T-helper 17 cell (primary cell): ENCODE measurements at regions not wholly inside any gene's neighbourhood (a gene's known extent, or its start where the extent isn't known, plus 50 kb on each side); places are given as distances from the start of the nearest gene placed in this dataset.
A peak's percentile ranks its signal among the peaks of the same experiment; 100 is the strongest.
"Not testable (repeated sequence)": the region's sequence is repeated elsewhere in the genome, so short reads cannot be mapped to it uniquely, and the experiment has no call there.

Experiments
- ATAC-seq: fragments of 150-1000 bp; cut with Tn5 transposase; 2 replicates; pipeline ENCODE4 v1.10.0; 2021; ENCODE audit warnings: mild to moderate bottlenecking, moderate library complexity
- DNase-seq, 3 donors: peaks; one replicate each; pipeline versions ENCODE4 v3.0.0 to v3.0.0-alpha.2; 2020 to 2021
- H3K9me3 ChIP-seq: one replicate; pipeline ENCODE4 v1.7.0; 2013; ENCODE audit warnings: low read length, mild to moderate bottlenecking; ENCODE audit not compliant: control insufficient read depth, poor library complexity, severe bottlenecking
- H3K27ac Mint-ChIP-seq: one replicate; pipeline ENCODE4 v1.8.0; 2022; ENCODE audit warnings: mild to moderate bottlenecking, moderate library complexity, mixed read lengths
- H3K27me3 Mint-ChIP-seq: one replicate; pipeline ENCODE4 v1.8.0; 2022; ENCODE audit warnings: mixed read lengths
- H3K36me3 Mint-ChIP-seq: one replicate; pipeline ENCODE4 v1.8.0; 2022; ENCODE audit warnings: low read depth, mixed read lengths
- H3K4me1 Mint-ChIP-seq: one replicate; pipeline ENCODE4 v1.8.0; 2022; ENCODE audit warnings: mild to moderate bottlenecking, mixed read lengths
- H3K4me3 Mint-ChIP-seq: one replicate; pipeline ENCODE4 v1.8.0; 2022; ENCODE audit warnings: mild to moderate bottlenecking, moderate library complexity, mixed read lengths

GRCh38 chr4:169861593-169861992 lies 103.8 kb upstream of the HPF1 start:
- no peak overlapping the region for H3K27ac Mint-ChIP-seq
- ATAC-seq, result no peak
- H3K36me3 Mint-ChIP-seq, result no peaks in the 10 kb centered on the region
- H3K9me3 ChIP-seq, result no peaks in the 10 kb centered on the region
- DNase-seq, result no peak
- H3K27me3 Mint-ChIP-seq, result peaks cover 27% of the 10 kb centered on the region
- no peaks in the 10 kb centered on the region for H3K4me1 Mint-ChIP-seq
- H3K4me3 Mint-ChIP-seq, result no peak overlapping the region

DNA sequence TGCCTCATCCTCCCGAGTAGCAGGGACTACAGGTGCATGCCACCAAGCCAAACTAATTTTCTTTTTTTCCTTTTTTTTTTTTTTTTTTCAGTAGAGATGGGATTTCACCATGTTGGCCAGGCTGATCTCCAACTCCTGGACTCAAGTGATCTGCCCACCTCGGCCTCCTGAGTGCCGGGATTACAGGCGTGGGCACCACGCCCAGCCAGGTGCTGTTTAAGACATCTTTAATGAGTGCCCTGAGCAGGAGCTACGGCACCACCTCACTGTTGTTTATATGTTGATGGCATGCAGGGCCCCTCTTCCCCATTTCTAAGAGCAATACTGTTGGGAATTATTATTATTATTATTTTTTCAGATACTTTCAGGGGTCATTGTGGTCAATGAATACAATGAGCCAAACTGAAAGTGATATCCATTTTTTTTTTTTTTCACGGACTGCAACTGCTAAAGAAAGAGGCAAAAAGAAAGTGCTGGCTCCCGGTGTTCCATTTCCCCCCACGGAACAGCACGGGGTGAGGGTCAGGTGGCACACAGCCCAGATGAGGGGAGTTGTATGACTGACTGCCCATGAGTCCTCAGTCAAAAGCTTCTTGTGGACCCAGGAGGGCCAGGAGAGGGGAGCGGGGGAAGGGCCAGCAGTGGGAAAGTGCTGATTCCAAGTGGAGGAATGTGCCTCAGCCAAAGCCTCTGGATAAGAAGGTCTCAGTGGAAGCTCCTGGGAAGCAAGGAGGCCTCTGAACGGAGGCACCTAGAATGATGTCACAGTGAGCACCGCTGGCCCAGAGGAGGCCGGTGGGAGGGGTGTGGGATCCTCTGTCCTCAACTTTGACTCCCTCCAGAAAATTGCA lies 101.8 kb upstream of the HPF1 start:
- no peaks in the 10 kb centered on the region for H3K9me3 ChIP-seq
- Mint-ChIP-seq H3K27me3 (peaks cover 38% of the 10 kb centered on the region), H3K4me1 (no peaks in the 10 kb centered on the region), H3K36me3 (no peaks in the 10 kb centered on the region), H3K27ac (no peak overlapping the region), H3K4me3 (no peak overlapping the region)
- no peak for ATAC-seq
- no peak for DNase-seq

- H3K27ac Mint-ChIP-seq, result no peak overlapping the region
- no peaks in the 10 kb centered on the region for H3K9me3 ChIP-seq
- H3K27me3 Mint-ChIP-seq, result peaks cover 42% of the 10 kb centered on the region
- H3K4me3 Mint-ChIP-seq, result no peak overlapping the region
- H3K4me1 Mint-ChIP-seq, result no peaks in the 10 kb centered on the region
- ATAC-seq (no peak), DNase-seq (no peak)
- H3K36me3 Mint-ChIP-seq, result no peaks in the 10 kb centered on the region
These were observed 96.3 kb upstream of the HPF1 start for GRCh38 chr4:169854090-169854489.

GRCh38 chr4:169852481-169852880 lies 94.7 kb upstream of the HPF1 start:
- Mint-ChIP-seq H3K4me3 (no peak overlapping the region), H3K27me3 (peaks cover 51% of the 10 kb centered on the region), H3K36me3 (no peaks in the 10 kb centered on the region), H3K27ac (no peak overlapping the region), H3K4me1 (no peaks in the 10 kb centered on the region)
- ATAC-seq (no peak), DNase-seq (no peak)
- no peaks in the 10 kb centered on the region for H3K9me3 ChIP-seq

DNA sequence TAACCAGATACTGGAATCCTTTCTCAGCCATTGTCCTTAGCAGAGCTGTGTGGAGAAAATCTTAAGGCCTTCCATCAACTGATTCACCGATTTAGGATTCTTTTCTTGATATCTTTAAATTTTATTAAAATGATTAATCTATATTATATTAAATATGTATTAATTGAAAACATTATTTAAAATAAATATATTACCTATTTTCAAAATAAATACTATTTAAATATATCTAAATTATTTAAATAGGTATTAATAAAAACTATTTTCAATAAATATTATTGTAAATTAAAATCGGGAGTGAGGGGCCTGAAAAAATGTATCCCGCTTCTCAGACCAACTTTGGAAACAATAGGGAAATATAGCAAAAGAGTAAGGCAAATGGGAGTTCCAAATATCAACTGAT lies 94.0 kb upstream of the HPF1 start:
- peaks cover 50% of the 10 kb centered on the region for H3K27me3 Mint-ChIP-seq
- no peak overlapping the region for H3K27ac Mint-ChIP-seq
- H3K9me3 ChIP-seq, result no peaks in the 10 kb centered on the region
- DNase-seq (no peak), ATAC-seq (no peak)
- H3K4me3 Mint-ChIP-seq, result no peak overlapping the region
- no peaks in the 10 kb centered on the region for H3K36me3 Mint-ChIP-seq
- H3K4me1 Mint-ChIP-seq, result no peaks in the 10 kb centered on the region

- H3K4me1 Mint-ChIP-seq, result no peaks in the 10 kb centered on the region
- H3K9me3 ChIP-seq, result no peaks in the 10 kb centered on the region
- H3K27ac Mint-ChIP-seq, result no peak overlapping the region
- DNase-seq (no peak), ATAC-seq (no peak)
- no peaks in the 10 kb centered on the region for H3K36me3 Mint-ChIP-seq
- H3K27me3 Mint-ChIP-seq, result peaks cover 40% of the 10 kb centered on the region
- no peak overlapping the region for H3K4me3 Mint-ChIP-seq
These were observed 91.7 kb upstream of the HPF1 start for GRCh38 chr4:169849456-169849855.

GRCh38 chr4:169848018-169848417 lies 90.3 kb upstream of the HPF1 start:
- H3K4me1 Mint-ChIP-seq, result peaks cover 3% of the 10 kb centered on the region

DNA sequence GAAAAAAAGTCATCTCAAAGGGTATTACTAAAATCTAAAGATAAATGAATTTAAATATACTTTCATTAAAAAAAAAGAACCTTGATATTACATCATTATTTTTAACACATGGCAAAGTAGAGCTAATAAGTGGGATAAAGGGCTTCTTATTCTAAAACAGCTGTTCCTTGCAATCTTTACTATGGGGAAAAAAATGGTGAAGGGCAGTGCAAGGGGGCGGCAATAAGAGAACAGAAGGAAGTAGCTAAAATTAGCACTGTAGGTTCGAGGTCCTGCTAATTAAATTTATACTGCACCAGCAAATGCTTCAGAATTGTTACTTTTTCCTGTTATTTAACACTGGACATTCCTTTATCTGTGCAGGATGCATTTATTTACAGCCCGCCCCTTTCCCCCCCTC lies 89.4 kb upstream of the HPF1 start:
- H3K9me3 ChIP-seq, result no peaks in the 10 kb centered on the region
- peaks cover 32% of the 10 kb centered on the region for H3K27me3 Mint-ChIP-seq
- DNase-seq (no peak), ATAC-seq (no peak)
- peaks cover 3% of the 10 kb centered on the region for H3K4me1 Mint-ChIP-seq
- no peaks in the 10 kb centered on the region for H3K36me3 Mint-ChIP-seq
- H3K27ac Mint-ChIP-seq, result no peak overlapping the region
- H3K4me3 Mint-ChIP-seq, result no peak overlapping the region

More at GRCh38 chr4:169848018-169848417, 90.3 kb upstream of the HPF1 start:
- ATAC-seq (no peak), DNase-seq (no peak)
- no peaks in the 10 kb centered on the region for H3K9me3 ChIP-seq
- H3K27ac Mint-ChIP-seq, result no peak overlapping the region
- no peaks in the 10 kb centered on the region for H3K36me3 Mint-ChIP-seq
- no peak overlapping the region for H3K4me3 Mint-ChIP-seq
- peaks cover 37% of the 10 kb centered on the region for H3K27me3 Mint-ChIP-seq

GRCh38 chr4:169846396-169846795 lies 88.7 kb upstream of the HPF1 start:
- no peaks in the 10 kb centered on the region for H3K36me3 Mint-ChIP-seq
- ATAC-seq (no peak), DNase-seq (no peak)
- H3K4me3 Mint-ChIP-seq, result no peak overlapping the region
- peaks cover 3% of the 10 kb centered on the region for H3K4me1 Mint-ChIP-seq
- H3K27me3 Mint-ChIP-seq, result peaks cover 32% of the 10 kb centered on the region
- H3K9me3 ChIP-seq, result no peaks in the 10 kb centered on the region
- H3K27ac Mint-ChIP-seq, result no peak overlapping the region

DNA sequence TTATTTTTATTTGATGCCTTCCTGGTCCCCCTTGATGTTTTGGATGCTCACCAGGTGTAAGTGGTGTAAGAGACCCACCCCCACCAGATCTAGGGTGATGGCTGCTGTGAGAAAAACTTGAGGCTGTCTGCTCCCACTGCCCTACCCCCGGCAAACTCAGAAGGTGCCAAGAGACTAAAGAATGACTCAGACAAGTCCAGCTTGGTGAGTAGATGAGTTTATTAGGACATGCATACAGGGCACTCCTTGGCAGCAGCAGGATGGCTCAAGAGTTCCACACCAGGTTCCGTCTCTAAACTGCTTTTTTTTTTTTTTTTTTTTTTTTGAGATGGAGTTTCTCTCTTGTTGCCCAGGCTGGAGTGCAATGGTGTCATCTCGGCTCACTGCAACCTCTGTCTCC lies 84.0 kb upstream of the HPF1 start:
- no peak for DNase-seq
- Mint-ChIP-seq H3K27ac (no peak overlapping the region), H3K36me3 (no peaks in the 10 kb centered on the region), H3K4me3 (no peak overlapping the region), H3K4me1 (peaks cover 3% of the 10 kb centered on the region), H3K27me3 (peaks cover 16% of the 10 kb centered on the region)
- no peak for ATAC-seq
- no peaks in the 10 kb centered on the region for H3K9me3 ChIP-seq

- no peak overlapping the region for H3K27ac Mint-ChIP-seq
- H3K36me3 Mint-ChIP-seq, result no peaks in the 10 kb centered on the region
- H3K9me3 ChIP-seq, result no peaks in the 10 kb centered on the region
- H3K27me3 Mint-ChIP-seq, result peaks cover 16% of the 10 kb centered on the region
- no peak for DNase-seq
- H3K4me1 Mint-ChIP-seq, result peaks cover 3% of the 10 kb centered on the region
- ATAC-seq, result no peak
- no peak overlapping the region for H3K4me3 Mint-ChIP-seq
These were observed 82.8 kb upstream of the HPF1 start for GRCh38 chr4:169840554-169840953.

DNA sequence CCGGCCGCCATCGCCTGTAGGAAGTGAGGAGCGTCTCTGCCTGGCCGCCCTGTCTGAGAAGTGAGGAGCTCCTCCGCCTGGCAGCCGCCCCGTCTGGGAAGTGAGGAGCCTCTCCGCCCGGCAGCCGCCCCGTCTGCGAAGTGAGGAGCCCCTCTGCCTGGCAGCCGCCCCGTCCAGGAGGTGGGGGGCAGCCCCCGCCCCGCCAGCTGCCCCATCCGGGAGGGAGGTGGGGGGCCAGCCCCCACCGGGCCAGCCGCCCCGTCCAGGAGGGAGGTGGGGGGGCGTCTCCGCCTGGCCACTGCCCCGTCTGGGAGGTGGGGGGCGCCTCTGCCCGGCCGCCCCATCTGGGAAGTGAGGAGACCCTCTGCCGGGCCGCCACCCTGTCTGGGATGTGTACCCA lies 70.6 kb upstream of the HPF1 start:
- H3K4me3 Mint-ChIP-seq, H3K36me3 Mint-ChIP-seq, DNase-seq, H3K27me3 Mint-ChIP-seq, H3K9me3 ChIP-seq, H3K4me1 Mint-ChIP-seq, ATAC-seq, H3K27ac Mint-ChIP-seq: not testable (repeated sequence)

GRCh38 chr4:169826634-169827187 lies 69.0 kb upstream of the HPF1 start:
- Mint-ChIP-seq H3K4me1 (no peaks in the 10 kb centered on the region), H3K4me3 (no peak overlapping the region)

DNA sequence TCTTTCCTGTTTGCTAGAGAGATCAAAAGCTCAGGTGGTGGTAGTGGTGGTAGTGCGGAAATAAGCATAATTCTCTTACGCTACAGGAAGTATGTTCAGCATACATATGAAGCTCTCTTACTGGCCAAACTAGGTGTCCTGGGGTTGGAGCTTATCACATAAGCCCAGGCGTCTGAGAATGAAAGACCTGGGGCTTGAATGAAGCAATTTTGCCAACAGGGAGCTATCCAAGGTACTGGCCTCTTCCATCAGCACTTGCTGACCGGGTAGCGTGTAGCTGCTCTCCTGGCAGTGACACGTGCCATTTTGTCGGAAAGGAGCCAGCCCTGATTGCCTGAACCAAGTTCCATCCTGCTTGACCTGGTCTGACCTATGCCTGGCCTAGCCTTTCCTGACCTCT lies 65.9 kb upstream of the HPF1 start:
- no peaks in the 10 kb centered on the region for H3K9me3 ChIP-seq
- H3K36me3 Mint-ChIP-seq, result no peaks in the 10 kb centered on the region
- no peak overlapping the region for H3K4me3 Mint-ChIP-seq
- DNase-seq, result no peak
- peak; percentile 61 for ATAC-seq
- no peaks in the 10 kb centered on the region for H3K4me1 Mint-ChIP-seq
- H3K27me3 Mint-ChIP-seq, result peaks cover 11% of the 10 kb centered on the region
- no peak overlapping the region for H3K27ac Mint-ChIP-seq

More at GRCh38 chr4:169826634-169827187, 69.0 kb upstream of the HPF1 start:
- Mint-ChIP-seq H3K36me3 (no peaks in the 10 kb centered on the region), H3K27ac (no peak overlapping the region), H3K27me3 (peaks cover 5% of the 10 kb centered on the region)
- H3K9me3 ChIP-seq, result no peaks in the 10 kb centered on the region
- ATAC-seq, result no peak
- no peak for DNase-seq
